Mesothelial cell of epicardium (in vitro differentiated cells): ENCODE measurements at regions not wholly inside any gene's neighbourhood (a gene's known extent, or its start where the extent isn't known, plus 50 kb on each side); places are given as distances from the start of the nearest gene placed in this dataset.

Experiments used
- DNase-seq, 2 experiments: peaks; one replicate each; pipeline ENCODE4 v3.0.0; 2021; ENCODE audit warnings: low spot score in 2 of 2; ENCODE audit not compliant: unreplicated experiment in 2 of 2
- H3K27ac Mint-ChIP-seq: 2 replicates; pipeline ENCODE4 v1.8.0; 2021; ENCODE audit warnings: mixed read lengths
- H3K27me3 Mint-ChIP-seq: 2 replicates; pipeline ENCODE4 v1.8.0; 2021; ENCODE audit warnings: low read depth, mixed read lengths
- H3K36me3 Mint-ChIP-seq: 2 replicates; pipeline ENCODE4 v1.8.0; 2021; ENCODE audit warnings: mixed read lengths
- H3K4me1 Mint-ChIP-seq: 2 replicates; pipeline ENCODE4 v1.8.0; 2021; ENCODE audit warnings: mixed read lengths
- H3K4me3 Mint-ChIP-seq: 2 replicates; pipeline ENCODE4 v1.8.0; 2021; ENCODE audit warnings: mild to moderate bottlenecking, moderate library complexity, mixed read lengths
- H3K9me3 Mint-ChIP-seq: 2 replicates; pipeline ENCODE4 v1.8.0; 2021; ENCODE audit warnings: mixed read lengths
- CTCF ChIP-seq: fragments of 200-600 bp; sonication (generic); IDR thresholded peaks from one replicate; pipeline ENCODE4 v1.5.0; 2021; ENCODE audit warnings: antibody characterized with exemption; ENCODE audit not compliant: unreplicated experiment

GRCh38 chr3:99388780-99389179 is 249.6 kb upstream of the COL8A1 start:
- no peaks in the 10 kb centered on the region for H3K9me3 Mint-ChIP-seq
- no peak overlapping the region for H3K4me3 Mint-ChIP-seq
- H3K27ac Mint-ChIP-seq: no peak overlapping the region

GRCh38 chr3:99384596-99384995 is 253.8 kb upstream of the COL8A1 start:
- no peaks in the 10 kb centered on the region for H3K36me3 Mint-ChIP-seq
- no peak for TF ChIP-seq CTCF
- no peak for DNase-seq
- peaks cover 20% of the 10 kb centered on the region for H3K27me3 Mint-ChIP-seq
- H3K27ac Mint-ChIP-seq: no peak overlapping the region
- no peaks in the 10 kb centered on the region for H3K4me1 Mint-ChIP-seq
- H3K9me3 Mint-ChIP-seq: peaks cover 17% of the 10 kb centered on the region
- H3K4me3 Mint-ChIP-seq: no peak overlapping the region

More at GRCh38 chr3:99388780-99389179, 249.6 kb upstream of the COL8A1 start:
- Mint-ChIP-seq H3K36me3 (no peaks in the 10 kb centered on the region), H3K27me3 (peaks cover 17% of the 10 kb centered on the region), H3K4me1 (no peaks in the 10 kb centered on the region)
- no peak for DNase-seq
- no peak for TF ChIP-seq CTCF

- H3K9me3 Mint-ChIP-seq: peaks cover 13% of the 10 kb centered on the region
- no peaks in the 10 kb centered on the region for H3K36me3 Mint-ChIP-seq
- peaks cover 6% of the 10 kb centered on the region for H3K4me1 Mint-ChIP-seq
- H3K4me3 Mint-ChIP-seq: no peak overlapping the region
- no peak overlapping the region for H3K27ac Mint-ChIP-seq
- no peak for DNase-seq
- no peak for TF ChIP-seq CTCF
- no peaks in the 10 kb centered on the region for H3K27me3 Mint-ChIP-seq
Observed at GRCh38 chr3:99376926-99377325, 261.5 kb upstream of the COL8A1 start.

DNA sequence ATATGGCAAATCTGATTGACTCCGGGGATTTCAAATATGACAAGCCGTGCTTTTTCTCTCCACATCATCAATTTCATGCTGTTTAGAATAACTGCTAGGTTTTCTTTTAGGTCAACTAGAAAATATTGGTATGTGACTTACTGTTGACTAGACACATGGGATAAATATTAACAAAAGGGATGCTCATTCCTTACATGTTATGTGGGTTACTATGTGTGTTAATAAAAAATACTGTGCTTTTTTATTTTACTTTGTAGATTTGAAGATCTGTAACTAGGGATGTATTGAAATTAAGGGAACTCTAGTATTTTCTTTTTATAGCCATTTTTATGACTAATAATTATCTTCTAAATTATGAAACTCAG is 264.6 kb upstream of the COL8A1 start:
- Mint-ChIP-seq H3K9me3 (no peaks in the 10 kb centered on the region), H3K36me3 (no peaks in the 10 kb centered on the region), H3K27ac (no peak overlapping the region), H3K4me3 (no peak overlapping the region), H3K27me3 (no peaks in the 10 kb centered on the region), H3K4me1 (peaks cover 6% of the 10 kb centered on the region)
- no peak for DNase-seq
- TF ChIP-seq CTCF: no peak

DNA sequence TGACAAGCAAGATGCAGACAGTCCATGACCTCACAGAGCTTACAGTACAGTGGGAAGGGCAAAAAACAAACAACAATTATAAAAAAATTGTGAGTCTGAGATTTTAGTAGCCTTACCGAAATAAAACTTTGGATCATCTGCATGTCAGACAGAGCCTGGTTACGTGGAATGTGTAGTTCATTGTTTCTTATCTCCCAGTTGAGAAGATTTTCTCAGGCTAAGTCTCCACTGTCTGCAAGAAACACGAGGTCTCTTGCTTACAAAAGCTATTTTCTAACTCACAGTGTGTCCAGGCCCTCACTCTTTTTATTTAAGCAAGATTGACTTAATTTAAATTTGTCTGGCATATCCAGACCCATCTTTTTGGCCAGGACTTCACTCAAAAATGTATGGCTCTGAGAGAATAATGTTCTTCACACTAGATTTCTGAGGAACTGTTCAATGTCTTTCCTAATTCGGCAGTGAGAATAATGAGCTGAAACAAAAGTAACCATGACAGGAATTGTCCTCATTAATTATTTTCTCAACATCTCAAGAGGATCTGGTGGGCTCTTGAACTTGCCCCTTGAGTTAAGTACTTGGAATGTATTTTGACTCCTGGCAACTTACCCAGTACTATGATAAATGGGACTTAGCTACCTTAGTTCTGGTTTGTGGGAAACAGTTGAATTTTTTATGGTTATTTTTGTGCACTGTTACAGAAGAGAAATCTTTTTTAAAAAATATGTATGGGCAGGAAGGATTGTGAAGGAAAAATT is 265.1 kb upstream of the COL8A1 start:
- no peak for DNase-seq
- Mint-ChIP-seq H3K36me3 (no peaks in the 10 kb centered on the region), H3K27me3 (no peaks in the 10 kb centered on the region), H3K4me3 (no peak overlapping the region), H3K9me3 (peaks cover 3% of the 10 kb centered on the region), H3K27ac (no peak overlapping the region), H3K4me1 (peaks cover 6% of the 10 kb centered on the region)
- TF ChIP-seq CTCF: no peak
